ENCODE measurements at regions not wholly inside any gene's neighbourhood (a gene's known extent, or its start where the extent isn't known, plus 50 kb on each side); places are given as distances from the start of the nearest gene placed in this dataset.

GRCh38 chr6:71649915-71650314, 236.4 kb upstream of the RIMS1 start:
- no peak for TF ChIP-seq CTCF (IDR thresholded peaks at IDR 0.05; ENCODE audit: low read depth, low read length)
- TF ChIP-seq POLR2A (IDR thresholded peaks at IDR 0.05; ENCODE audit: extremely low read depth, insufficient read length) = no peak
- no peak for TF ChIP-seq MAX (IDR thresholded peaks at IDR 0.05; ENCODE audit: low read depth, low read length)
